Middle frontal gyrus (tissue), 1 donor: ENCODE measurements at regions not wholly inside any gene's neighbourhood (a gene's known extent, or its start where the extent isn't known, plus 50 kb on each side); places are given as distances from the start of the nearest gene placed in this dataset.
A peak's percentile ranks its signal among the peaks of the same experiment; 100 is the strongest.
"Not testable (repeated sequence)": the region's sequence is repeated elsewhere in the genome, so short reads cannot be mapped to it uniquely, and the experiment has no call there.

Experiments used
- DNase-seq: peaks from one replicate; pipeline ENCODE4 v3.0.0-alpha.2; 2015; ENCODE audit warnings: low spot score; ENCODE audit errors: extremely low spot score

GRCh38 chr3:110307065-110307809 lies 764.4 kb upstream of the NECTIN3 start:
- DNase-seq: no peak

DNA sequence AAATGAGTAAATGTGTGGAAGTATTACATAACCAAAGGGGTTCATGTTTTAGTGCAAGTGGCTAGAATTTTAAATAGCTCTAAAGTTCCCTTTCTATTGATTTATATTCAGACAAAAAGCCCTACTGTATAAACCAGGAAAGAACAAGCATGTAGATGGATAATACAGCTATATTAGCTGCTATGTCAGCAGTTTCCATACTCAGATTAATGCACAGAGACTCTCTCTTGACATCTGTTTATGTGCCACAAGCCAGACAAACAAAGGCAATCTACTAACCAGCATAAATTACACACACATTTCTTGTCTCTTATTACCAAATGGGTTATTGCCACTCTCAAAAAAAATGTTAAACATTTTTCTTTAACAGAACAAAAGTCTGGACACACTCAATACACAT lies 760.1 kb upstream of the NECTIN3 start:
- no peak for DNase-seq

GRCh38 chr3:110314512-110315114 lies 757.0 kb upstream of the NECTIN3 start:
- DNase-seq: peak; percentile 11

- no peak for DNase-seq
Observed at GRCh38 chr3:110318108-110318507, 753.5 kb upstream of the NECTIN3 start.

DNA sequence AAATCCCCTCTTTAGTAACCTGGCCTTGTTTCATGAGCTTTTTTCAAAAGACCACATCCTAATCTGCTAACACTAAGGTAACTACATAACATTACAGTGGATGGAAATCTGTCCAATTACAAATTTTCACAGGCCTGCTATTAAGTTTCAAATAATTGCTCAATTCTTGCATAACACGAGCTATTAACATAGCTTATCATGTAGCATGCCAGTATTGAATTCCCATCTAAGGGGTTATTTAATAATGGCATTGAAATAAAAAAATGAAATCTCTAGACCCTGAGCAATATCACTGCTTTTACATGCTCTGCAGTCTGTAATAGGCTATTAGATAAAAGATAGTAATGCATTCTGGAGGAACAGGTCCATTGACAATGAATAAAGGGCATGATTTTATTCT lies 748.3 kb upstream of the NECTIN3 start:
- no peak for DNase-seq

DNA sequence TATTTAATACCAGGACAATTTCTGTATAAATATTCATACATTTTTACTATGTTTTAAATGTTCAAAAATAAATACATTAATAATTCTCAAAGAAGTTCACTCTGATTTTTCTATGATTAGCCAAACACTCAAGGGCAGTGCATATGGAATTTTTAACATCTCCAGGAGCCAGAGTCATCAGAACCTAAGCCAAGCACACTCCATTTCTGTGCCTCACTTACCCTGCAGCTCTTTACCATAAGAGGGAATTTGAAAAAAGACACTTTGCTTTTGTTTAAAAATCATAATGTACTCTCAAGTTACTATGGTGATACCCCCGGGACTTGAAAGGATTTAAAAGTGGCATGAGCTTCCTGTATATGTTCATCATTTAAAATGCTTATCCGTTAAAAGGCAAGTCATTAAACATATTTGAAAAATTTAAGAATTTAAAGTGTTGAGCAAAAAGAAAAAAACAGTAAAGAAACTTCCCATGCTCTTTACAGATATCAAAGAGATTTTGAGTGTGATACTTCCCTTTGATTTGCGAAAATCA lies 747.4 kb upstream of the NECTIN3 start:
- no peak for DNase-seq

DNA sequence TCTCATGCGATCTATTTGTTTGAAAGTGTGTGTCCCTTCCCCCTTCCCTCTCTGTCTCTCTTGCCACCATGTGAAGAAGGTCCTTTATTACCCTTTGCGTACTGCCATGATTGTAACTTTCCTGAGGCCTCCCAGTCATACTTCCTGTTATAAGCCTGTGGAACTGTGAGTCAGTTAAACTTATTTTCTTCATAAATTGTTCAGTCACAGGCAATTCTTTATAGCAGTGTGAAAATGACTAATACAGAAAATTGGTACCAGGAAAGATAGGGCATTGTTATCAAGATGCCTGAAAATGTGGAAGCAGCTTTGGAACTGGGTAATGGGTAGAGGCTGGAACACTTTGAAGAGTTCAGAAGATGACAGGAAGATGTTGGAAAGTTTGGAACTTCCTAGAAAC lies 743.7 kb upstream of the NECTIN3 start:
- no peak for DNase-seq

DNA sequence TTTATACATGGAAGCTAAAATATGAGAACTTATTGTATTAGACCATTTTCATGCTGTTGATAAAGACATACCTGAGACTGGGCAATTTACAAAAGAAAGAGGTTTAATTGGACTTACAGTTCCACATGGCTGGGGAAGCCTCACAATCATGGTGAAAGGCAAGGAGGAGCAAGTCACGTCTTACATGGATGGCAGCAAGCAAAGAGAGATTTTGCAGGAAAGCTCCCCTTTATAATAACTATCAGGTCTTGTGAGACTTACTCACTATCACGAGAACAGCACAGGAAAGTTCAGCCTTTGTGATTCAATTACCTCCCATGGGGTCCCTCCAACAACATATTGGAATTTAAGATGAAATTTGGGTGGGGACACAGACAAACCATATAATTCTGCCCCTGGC lies 740.1 kb upstream of the NECTIN3 start:
- not testable (repeated sequence) for DNase-seq

GRCh38 chr3:110332629-110333028 lies 739.0 kb upstream of the NECTIN3 start:
- DNase-seq: no peak

DNA sequence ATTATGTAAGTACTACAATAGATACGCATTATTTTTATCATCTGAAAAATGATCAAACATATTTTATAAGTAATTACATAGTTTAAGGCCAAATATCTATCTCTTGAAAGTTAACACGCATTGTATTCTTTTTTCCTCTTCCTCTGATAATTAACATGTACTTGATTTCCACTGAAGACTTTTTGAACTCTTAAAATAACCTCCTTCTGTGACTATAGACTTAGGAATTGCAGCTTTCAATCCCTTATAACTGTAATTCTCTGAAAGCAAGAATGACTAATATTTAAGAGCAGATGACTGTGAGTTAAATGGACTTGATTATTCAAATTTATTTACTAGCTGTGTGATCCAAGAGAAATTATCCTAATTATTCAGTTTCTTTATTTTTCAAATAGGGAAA lies 730.6 kb upstream of the NECTIN3 start:
- DNase-seq: no peak

- DNase-seq: no peak
Observed at GRCh38 chr3:110343376-110343775, 728.2 kb upstream of the NECTIN3 start.

DNA sequence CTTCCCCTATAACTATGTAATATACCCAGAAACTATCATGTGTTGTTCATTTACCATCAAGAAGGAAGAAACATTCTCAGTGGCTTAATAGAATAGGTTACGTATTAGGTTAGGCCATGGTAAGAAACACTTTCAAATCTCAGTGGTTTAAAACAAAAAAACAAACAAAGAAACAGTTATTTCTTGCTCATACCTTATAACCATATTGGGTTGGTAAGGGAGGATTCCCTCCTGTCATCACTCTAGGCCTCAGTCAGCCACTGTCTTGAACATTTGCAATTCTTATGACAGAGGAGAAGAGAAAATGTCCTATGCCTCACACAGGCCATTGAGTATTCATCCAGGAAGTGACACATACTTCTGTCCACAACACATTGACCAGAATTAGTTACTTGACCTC lies 727.7 kb upstream of the NECTIN3 start:
- no peak for DNase-seq

- DNase-seq: no peak
Observed at GRCh38 chr3:110344487-110344886, 727.1 kb upstream of the NECTIN3 start.

GRCh38 chr3:110344897-110345767 lies 726.5 kb upstream of the NECTIN3 start:
- DNase-seq: no peak

DNA sequence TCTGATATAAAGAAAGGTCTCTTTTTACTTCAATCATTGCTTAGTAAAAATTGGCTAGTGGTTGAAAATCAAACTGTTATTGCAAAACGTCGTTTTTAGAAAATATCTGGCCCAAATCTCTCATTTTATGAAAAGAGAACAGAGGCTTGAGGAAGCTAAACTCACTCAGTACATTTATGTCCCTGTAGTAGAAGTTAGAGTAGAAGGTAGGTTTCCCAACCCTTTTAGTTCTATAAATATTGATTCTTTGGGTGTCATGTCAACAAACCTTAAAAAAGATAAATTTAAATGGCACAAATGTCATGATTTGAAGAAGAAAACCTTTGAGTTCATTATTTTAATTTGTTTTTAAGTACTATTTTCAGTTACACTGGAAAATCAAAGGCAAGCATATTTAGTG lies 722.3 kb upstream of the NECTIN3 start:
- no peak for DNase-seq

- no peak for DNase-seq
Observed at GRCh38 chr3:110352841-110353604, 718.6 kb upstream of the NECTIN3 start.

- no peak for DNase-seq
Observed at GRCh38 chr3:110362751-110363150, 708.9 kb upstream of the NECTIN3 start.

- DNase-seq: not testable (repeated sequence)
Observed at GRCh38 chr3:110367289-110367688, 704.3 kb upstream of the NECTIN3 start.

GRCh38 chr3:110375751-110376518 lies 695.7 kb upstream of the NECTIN3 start:
- DNase-seq: no peak

- DNase-seq: no peak
Observed at GRCh38 chr3:110378481-110378880, 693.1 kb upstream of the NECTIN3 start.
